ENCODE measurements at regions not wholly inside any gene's neighbourhood (a gene's known extent, or its start where the extent isn't known, plus 50 kb on each side); places are given as distances from the start of the nearest gene placed in this dataset.

DNA sequence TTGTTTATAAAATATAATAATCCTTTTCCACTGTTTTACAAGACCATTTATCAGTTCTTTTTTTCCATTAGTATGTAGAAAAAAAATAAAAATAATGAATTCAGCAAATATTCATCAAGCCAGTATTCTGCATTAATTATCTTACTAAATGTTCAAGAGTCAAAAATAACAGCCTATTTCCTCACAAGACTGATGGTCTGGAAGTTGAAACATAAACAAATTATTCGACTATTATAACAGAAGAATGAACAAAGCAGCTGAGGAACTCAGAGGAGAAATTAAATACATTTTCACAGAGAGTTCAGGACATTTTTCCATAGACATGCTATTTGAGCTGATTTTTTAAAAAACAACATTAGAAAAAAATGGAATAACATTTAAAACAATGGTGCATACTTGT lies 2594.8 kb downstream of the ARAP2 start:
- Histone ChIP-seq H3K36me3 (no peaks in the 10 kb centered on the region), H3K4me1 (no peaks in the 10 kb centered on the region), H3K27ac (no peak overlapping the region), H3K27me3 (no peaks in the 10 kb centered on the region), H3K4me3 (no peak overlapping the region), H3K9me3 (no peaks in the 10 kb centered on the region)
- DNase-seq = no peak
- ATAC-seq = no peak
- intact Hi-C loops (cut with DNase I) = no loop called here
- TF ChIP-seq, protein P1, sequence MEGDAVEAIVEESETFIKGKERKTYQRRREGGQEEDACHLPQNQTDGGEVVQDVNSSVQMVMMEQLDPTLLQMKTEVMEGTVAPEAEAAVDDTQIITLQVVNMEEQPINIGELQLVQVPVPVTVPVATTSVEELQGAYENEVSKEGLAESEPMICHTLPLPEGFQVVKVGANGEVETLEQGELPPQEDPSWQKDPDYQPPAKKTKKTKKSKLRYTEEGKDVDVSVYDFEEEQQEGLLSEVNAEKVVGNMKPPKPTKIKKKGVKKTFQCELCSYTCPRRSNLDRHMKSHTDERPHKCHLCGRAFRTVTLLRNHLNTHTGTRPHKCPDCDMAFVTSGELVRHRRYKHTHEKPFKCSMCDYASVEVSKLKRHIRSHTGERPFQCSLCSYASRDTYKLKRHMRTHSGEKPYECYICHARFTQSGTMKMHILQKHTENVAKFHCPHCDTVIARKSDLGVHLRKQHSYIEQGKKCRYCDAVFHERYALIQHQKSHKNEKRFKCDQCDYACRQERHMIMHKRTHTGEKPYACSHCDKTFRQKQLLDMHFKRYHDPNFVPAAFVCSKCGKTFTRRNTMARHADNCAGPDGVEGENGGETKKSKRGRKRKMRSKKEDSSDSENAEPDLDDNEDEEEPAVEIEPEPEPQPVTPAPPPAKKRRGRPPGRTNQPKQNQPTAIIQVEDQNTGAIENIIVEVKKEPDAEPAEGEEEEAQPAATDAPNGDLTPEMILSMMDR (IDR thresholded peaks at IDR 0.05) = no peak
- 30 to 45% methylated on average over 1 of the region's 1 CpG for WGBS, 2 donors

DNA sequence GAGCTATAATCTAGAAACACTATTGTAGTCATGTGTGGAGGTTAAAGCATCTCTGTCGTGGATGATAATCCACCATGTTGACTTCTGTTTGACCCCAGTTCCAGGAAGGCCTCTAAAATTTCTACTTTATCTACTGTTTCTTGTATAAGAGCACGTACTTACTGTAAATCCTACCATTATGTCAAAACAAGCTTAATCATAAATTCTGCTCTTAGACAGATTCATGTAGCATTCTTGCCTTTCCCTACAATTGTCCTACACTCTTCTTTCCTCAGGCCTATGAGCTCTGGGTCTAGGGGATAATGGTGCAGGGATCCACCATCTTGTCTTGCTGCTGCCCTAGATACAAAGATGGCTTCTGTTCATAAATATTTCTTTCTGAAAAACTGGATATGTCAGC lies 2594.3 kb downstream of the ARAP2 start:
- intact Hi-C loops (cut with DNase I) = no loop called here
- TF ChIP-seq, protein P1 (IDR thresholded peaks at IDR 0.05) = no peak
- DNase-seq (no peak), ATAC-seq (no peak)
- WGBS, 2 donors = 59 to 63% methylated on average over 2 of the region's 2 CpGs
- no peaks in the 10 kb centered on the region for H3K4me1 ChIP-seq
- H3K9me3 ChIP-seq = peaks cover 0 to 3% (median 0%) of the 10 kb centered on the region in 11 donors
- H3K4me3 ChIP-seq = no peak overlapping the region
- H3K27me3 ChIP-seq = no peaks in the 10 kb centered on the region
- H3K27ac ChIP-seq = no peak overlapping the region
- no peaks in the 10 kb centered on the region for H3K36me3 ChIP-seq

DNA sequence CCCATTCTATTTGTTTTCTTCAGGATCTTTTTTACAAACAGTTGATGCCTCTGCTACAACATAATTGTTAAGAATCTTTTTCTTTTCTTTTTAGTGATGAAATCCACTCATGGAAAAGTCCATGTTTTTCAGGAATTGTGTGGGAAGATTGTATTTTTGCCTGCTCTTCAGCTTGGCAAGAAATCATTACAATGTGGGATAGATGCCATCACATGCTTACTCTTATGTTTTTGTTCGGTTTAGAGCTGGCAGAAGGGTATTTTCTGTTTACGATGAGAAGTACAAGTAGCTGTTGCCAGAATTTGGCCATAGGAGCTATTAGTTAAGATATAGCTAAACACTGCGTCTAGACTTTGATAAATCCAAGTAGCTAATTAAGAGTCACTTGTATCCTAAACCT lies 2585.3 kb downstream of the ARAP2 start:
- Histone ChIP-seq H3K27ac (no peak overlapping the region), H3K4me1 (no peaks in the 10 kb centered on the region), H3K9me3 (peaks cover 0 to 49% (median 18%) of the 10 kb centered on the region in 11 donors), H3K4me3 (no peak overlapping the region), H3K36me3 (no peaks in the 10 kb centered on the region), H3K27me3 (no peaks in the 10 kb centered on the region)
- TF ChIP-seq, protein P1 (IDR thresholded peaks at IDR 0.05) = no peak
- DNase-seq = no peak
- WGBS, 2 donors = 70 to 71% methylated on average over 3 of the region's 3 CpGs
- ATAC-seq = no peak
- intact Hi-C loops (cut with DNase I) = no loop called here

DNA sequence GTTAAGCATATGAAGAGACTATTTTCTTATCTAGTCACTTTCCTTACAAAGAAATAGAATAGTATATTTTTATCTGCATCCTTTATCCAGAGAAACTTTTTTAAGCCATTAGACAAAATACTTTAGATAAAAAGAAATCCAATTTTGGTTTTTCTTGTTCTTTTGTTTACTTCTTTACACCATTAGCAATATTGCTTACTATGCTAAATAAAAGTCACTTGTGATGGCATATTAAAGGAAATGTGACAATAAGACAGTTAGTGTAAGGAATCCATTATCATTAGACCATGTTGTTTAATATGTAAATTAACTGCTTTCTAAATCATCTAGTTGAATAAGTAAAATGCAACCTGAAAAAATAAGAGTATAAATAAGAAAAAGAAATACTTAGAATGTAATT lies 2582.7 kb downstream of the ARAP2 start:
- no peak overlapping the region for H3K4me3 ChIP-seq
- H3K9me3 ChIP-seq = peaks cover 0 to 65% (median 18%) of the 10 kb centered on the region in 11 donors
- no peak overlapping the region for H3K27ac ChIP-seq
- no peaks in the 10 kb centered on the region for H3K36me3 ChIP-seq
- H3K4me1 ChIP-seq = no peaks in the 10 kb centered on the region
- intact Hi-C loops (cut with DNase I) = no loop called here
- DNase-seq = no peak
- ATAC-seq = no peak
- H3K27me3 ChIP-seq = no peaks in the 10 kb centered on the region
- TF ChIP-seq, protein P1 (IDR thresholded peaks at IDR 0.05) = no peak

DNA sequence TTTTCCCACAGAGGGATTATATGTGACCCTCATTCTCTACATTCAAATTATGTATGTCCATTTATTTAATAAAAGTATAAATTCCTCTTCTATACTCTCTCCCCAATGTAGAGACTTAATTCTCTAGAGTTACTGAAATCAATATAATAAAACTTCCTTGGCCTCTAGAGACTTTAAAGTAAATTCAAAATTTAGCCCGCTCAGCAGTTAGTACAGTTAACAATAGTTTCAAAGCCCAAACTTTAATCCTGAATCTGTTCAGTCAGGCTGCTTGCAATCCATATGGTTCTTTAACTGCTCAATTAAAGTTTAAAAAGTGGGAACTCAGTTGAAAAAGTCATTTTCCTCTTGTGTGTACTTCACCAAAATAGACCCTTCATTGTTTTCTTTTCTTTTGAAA lies 2558.4 kb downstream of the ARAP2 start:
- TF ChIP-seq, protein P1 (IDR thresholded peaks at IDR 0.05) = no peak
- 91 to 96% methylated on average over 1 of the region's 1 CpG for WGBS, 2 donors
- no peaks in the 10 kb centered on the region for H3K27me3 ChIP-seq
- no peak for DNase-seq
- no peaks in the 10 kb centered on the region for H3K36me3 ChIP-seq
- H3K9me3 ChIP-seq = peaks cover 0 to 37% (median 2%) of the 10 kb centered on the region in 11 donors
- H3K4me3 ChIP-seq = no peak overlapping the region
- H3K27ac ChIP-seq = no peak overlapping the region
- ATAC-seq = no peak
- no peaks in the 10 kb centered on the region for H3K4me1 ChIP-seq
- intact Hi-C loops (cut with DNase I) = no loop called here
